ENCODE measurements at regions not wholly inside any gene's neighbourhood (a gene's known extent, or its start where the extent isn't known, plus 50 kb on each side); places are given as distances from the start of the nearest gene placed in this dataset.

DNA sequence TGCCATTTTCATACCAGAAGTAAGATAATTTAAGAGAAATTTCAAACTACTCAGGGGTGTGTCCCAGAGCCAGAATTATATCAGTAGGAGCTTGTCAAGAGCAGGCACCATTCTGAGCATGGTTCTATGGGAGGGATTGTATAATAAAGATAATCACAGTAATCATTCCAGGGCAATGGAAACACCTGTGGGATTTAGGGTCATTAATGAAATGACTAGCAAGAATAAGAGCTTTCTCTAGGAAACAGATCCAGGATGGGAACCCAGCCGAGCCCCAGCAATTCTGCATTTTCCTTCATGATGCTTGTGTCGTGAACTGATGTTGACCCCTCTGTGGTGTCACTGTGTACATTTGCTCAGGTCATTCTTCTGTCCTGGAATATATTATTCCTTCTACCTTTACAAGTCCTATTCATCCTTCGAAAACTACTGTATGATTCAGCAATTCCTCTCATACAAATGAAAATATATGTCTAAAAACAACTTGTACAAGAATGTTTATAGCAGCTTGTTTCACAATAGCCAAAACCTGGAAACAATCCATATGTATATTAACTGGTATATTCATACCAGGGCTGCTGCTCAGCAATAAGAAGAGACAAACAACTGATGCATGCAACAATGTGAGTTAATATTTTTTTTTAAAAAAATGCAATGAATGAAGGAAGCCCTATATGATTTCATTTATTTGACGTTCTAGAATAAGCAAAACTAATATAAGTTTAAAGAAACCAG is 687.8 kb upstream of the KLHL29 start:
- no peak for DNase-seq (ENCODE audit: low spot score)
- TF ChIP-seq, protein P1, sequence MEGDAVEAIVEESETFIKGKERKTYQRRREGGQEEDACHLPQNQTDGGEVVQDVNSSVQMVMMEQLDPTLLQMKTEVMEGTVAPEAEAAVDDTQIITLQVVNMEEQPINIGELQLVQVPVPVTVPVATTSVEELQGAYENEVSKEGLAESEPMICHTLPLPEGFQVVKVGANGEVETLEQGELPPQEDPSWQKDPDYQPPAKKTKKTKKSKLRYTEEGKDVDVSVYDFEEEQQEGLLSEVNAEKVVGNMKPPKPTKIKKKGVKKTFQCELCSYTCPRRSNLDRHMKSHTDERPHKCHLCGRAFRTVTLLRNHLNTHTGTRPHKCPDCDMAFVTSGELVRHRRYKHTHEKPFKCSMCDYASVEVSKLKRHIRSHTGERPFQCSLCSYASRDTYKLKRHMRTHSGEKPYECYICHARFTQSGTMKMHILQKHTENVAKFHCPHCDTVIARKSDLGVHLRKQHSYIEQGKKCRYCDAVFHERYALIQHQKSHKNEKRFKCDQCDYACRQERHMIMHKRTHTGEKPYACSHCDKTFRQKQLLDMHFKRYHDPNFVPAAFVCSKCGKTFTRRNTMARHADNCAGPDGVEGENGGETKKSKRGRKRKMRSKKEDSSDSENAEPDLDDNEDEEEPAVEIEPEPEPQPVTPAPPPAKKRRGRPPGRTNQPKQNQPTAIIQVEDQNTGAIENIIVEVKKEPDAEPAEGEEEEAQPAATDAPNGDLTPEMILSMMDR (IDR thresholded peaks at IDR 0.05) = no peak
- ATAC-seq (ENCODE audit: low FRiP score) = no peak

DNA sequence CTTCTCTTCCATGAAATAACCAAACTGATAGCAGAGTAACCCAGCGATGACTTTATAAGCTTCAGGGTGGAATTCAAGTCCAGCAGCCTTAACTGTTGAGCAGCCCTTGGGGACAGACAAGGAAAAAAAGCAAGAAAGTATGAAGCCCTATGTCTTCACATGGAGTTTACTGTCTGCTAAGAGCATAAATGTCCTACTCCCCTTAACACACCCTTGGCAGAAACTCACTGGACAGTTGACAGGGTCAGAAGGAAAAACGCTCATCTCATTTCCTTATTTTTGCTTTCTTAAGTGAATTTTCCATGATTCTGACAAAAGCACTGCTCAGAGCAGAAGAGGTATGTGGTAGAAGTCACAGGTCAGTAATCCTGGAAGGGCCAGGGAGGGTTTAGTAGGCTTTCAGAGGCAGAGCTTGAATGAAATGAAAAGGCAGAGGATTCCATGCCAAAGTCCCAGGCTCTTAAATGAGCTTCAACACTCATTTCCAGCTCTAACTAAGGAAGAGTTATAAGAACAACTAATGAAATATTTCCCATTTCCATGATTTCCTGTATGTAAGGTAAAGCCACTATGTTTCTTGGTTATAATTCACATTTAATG is 683.3 kb upstream of the KLHL29 start:
- DNase-seq (ENCODE audit: low spot score) = no peak
- TF ChIP-seq, protein P1 (IDR thresholded peaks at IDR 0.05) = no peak
- no peak for ATAC-seq (ENCODE audit: low FRiP score)

DNA sequence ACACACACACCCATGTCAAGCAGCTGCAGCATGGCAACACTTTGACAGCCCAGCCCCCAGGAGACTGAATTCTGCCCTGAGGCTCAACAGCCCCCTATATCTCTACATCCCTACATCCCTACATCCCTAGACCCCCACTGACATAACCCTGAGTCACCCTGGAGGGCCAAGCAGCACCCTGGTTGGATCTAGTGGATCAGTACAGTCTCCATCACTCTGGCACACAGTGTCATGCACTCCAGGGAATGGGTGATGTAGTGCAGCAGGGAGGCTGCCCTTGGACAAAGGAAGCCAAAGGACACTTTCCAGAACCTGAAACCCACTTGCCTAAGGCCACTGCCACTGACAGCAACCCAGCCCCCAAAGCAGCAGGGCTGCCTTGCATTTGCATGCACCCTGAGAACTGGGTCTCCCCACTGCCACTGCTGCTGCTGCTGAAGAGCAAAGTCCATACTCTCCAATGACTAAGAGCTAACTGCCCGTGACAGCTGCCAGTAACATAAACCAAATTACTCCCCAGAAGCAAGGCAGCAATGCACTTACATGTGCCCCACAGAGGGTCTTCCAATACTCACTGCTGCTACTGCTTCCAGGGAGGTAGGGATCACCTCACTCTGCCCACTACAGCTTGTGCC is 681.6 kb upstream of the KLHL29 start:
- TF ChIP-seq, protein P1 (IDR thresholded peaks at IDR 0.05) = no peak
- DNase-seq (ENCODE audit: low spot score) = no peak
- ATAC-seq (ENCODE audit: low FRiP score) = no peak

DNA sequence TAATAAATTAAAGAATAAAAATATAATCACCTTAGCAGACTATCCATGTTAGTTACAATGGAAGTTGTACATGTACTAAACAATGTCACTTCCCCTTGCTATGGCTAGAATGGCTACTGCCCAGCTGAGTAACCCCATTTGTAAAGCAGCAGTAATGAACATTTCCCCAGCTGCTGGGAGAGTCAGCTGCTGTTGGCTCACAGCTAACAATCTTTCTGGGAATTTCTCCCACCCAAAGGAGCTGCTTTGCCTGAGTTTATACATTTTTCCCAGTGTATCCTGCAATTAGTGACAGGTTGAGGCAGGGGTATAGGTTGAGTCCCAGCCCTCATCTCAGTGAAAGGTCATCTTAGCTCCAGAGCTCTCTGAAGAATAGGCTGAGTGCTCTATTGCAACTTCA is 665.6 kb upstream of the KLHL29 start:
- ATAC-seq (ENCODE audit: low FRiP score) = no peak
- TF ChIP-seq, protein P1 (IDR thresholded peaks at IDR 0.05) = no peak
- DNase-seq (ENCODE audit: low spot score) = no peak

DNA sequence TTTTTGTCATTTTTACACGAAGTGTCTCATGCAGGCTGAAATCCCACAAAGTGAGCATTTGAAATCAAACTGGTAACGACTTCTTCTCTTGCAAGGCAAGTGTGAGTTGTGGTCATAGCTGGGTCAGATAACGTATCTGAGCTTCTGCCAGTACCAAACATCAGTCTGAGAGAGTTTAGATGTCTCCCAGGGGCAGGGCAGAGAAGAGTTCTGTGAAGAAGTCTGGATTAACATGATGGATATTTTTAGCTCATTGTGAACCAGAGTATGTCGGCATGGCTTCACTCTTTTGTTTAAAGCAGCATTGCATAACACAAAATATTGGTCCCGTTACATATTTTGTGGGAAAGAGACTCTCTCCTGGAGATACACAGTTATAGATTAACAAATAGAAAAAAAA is 655.5 kb upstream of the KLHL29 start:
- no peak for DNase-seq (ENCODE audit: low spot score)
- TF ChIP-seq, protein P1 (IDR thresholded peaks at IDR 0.05) = no peak

DNA sequence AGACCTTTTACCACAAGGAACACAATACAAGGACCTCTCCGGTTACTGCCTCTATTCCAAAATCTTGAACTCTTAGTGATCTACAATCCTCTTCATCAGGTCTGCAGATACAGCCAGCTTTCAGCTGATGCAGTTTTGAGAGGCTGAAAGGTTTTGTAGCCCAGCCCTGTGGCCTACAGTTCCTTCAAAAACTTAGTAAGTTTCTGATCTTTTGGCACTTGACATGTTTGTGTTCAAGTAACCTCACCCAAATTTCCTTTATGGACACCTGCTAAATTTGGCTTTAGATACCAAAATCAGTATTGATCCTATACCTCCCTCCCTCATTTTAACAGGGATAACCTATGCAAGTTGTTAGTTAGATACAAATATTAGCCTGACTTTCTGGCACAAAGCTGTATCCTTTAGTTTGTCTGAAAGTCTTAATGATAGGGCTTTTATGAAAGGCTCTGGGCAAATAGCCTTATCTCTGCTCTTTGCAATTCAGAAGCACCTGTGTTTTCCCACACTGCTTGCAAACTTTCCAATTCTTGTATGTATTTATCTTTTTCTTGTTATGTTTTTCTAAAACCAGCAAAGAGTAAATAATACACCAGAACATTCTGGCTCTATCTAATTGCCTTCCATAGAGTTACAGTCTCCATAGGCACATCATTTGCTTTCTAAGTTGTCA is 650.5 kb upstream of the KLHL29 start:
- TF ChIP-seq, protein P1 (IDR thresholded peaks at IDR 0.05) = no peak
- ATAC-seq (ENCODE audit: low FRiP score) (no peak), DNase-seq (ENCODE audit: low spot score) (no peak)

More for the DNA sequence above, 655.5 kb upstream of the KLHL29 start:
- ATAC-seq (ENCODE audit: low FRiP score) = no peak

Measured in omental fat pad (tissue), 3 donors.